Adrenal gland (tissue), 9 donors: ENCODE measurements at regions not wholly inside any gene's neighbourhood (a gene's known extent, or its start where the extent isn't known, plus 50 kb on each side); places are given as distances from the start of the nearest gene placed in this dataset.

Source experiments
- DNase-seq, 7 donors: peaks; one replicate each; pipeline ENCODE4 v3.0.0-alpha.2; 2019 to 2020
- H3K27ac ChIP-seq, 5 donors: fragments of 200-600 bp; sonication (generic) in 4 of 5; 1 replicate in 3 of 5; 2 replicates in 2 of 5; pipeline versions ENCODE4 v1.5.1 to v1.8.0; 2016 to 2020; ENCODE audit warnings: mild to moderate bottlenecking in 1 of 5
- H3K27me3 ChIP-seq: fragments of 200-600 bp; 2 replicates; pipeline ENCODE4 v1.8.0; 2021
- H3K36me3 ChIP-seq, 2 donors: fragments of 200-600 bp; replicated peaks in 1 of 2; 1 replicate in 1 of 2; 2 replicates in 1 of 2; pipeline versions ENCODE4 v1.5.1 to v1.8.0; 2018 to 2022
- H3K4me1 ChIP-seq, 2 donors: fragments of 200-600 bp; replicated peaks in 1 of 2; 1 replicate in 1 of 2; 2 replicates in 1 of 2; pipeline versions ENCODE4 v1.5.1 to v1.8.0; 2018 to 2021
- H3K4me3 ChIP-seq, 4 donors: fragments of 200-600 bp; sonication (generic) in 3 of 4; one replicate each; pipeline ENCODE4 v1.5.1; 2016 to 2018
- H3K9me3 ChIP-seq, 3 donors: fragments of 200-600 bp; sonication (generic) in 1 of 3; replicated peaks in 1 of 3; 1 replicate in 2 of 3; 2 replicates in 1 of 3; pipeline versions ENCODE4 v1.5.1 to v1.8.0; 2016 to 2021
- POLR2A ChIP-seq, 2 donors: fragments of 450-650 bp; IDR thresholded peaks; one replicate each; pipeline ENCODE4 v1.6.1; 2017; ENCODE audit warnings: antibody characterized with exemption in 2 of 2, mild to moderate bottlenecking in 2 of 2, moderate library complexity in 1 of 2
- WGBS, 4 donors: extraction: QIAGEN DNeasy Blood & Tissue Kit in 2 of 4; methylation state at CpG; one replicate each; pipeline versions ENCODE4 v1.1.5 to v1.1.7; 2013 to 2017; 5-methylcytosine and 5-hydroxymethylcytosine counted together
- intact Hi-C, 2 donors: fragments of 100-400 bp; cut with DNase I; formaldehyde crosslinking; loops; one replicate each; pipeline versions ENCODE4 v1.14.1 to v1.15.0; 2022 to 2023
- TF ChIP-seq, protein P1 (sequence below), 6 experiments: fragments of 450-650 bp in 4 of 6; fragments of 200-600 bp in 2 of 6; sonication (generic) in 1 of 6; IDR thresholded peaks; 1 replicate in 5 of 6; 2 replicates in 1 of 6; pipeline versions ENCODE4 v1.5.1 to v1.8.0; 2016 to 2021; ENCODE audit warnings: antibody characterized with exemption in 6 of 6, mild to moderate bottlenecking in 2 of 6, moderate library complexity in 1 of 6
- donor health status: healthy with polysubstance abuse.
- donor health status: Bipolar disorder and iron deficiency.
- donor health status: DM: yes; HTN: yes; CAD: no.
- donor health status: DM: no; HTN: no; CAD: no.
- donor health status: DM: no; HTN: no; CAD: no.

- Histone ChIP-seq H3K4me3 (no peak overlapping the region), H3K4me1 (no peaks in the 10 kb centered on the region), H3K27me3 (no peaks in the 10 kb centered on the region), H3K27ac (no peak overlapping the region), H3K36me3 (no peaks in the 10 kb centered on the region), H3K9me3 (no peaks in the 10 kb centered on the region)
- 15 to 22% (median 20%) methylated on average over 5 of the region's 5 CpGs for WGBS, 4 donors
- intact Hi-C loops, result loop anchor here in 1 of 2 donors (10.0 kb wide), 1 partner anchor 807 kb away; no protein-coding TSS in a partner anchor
- DNase-seq, result no peak
- TF ChIP-seq, protein P1, sequence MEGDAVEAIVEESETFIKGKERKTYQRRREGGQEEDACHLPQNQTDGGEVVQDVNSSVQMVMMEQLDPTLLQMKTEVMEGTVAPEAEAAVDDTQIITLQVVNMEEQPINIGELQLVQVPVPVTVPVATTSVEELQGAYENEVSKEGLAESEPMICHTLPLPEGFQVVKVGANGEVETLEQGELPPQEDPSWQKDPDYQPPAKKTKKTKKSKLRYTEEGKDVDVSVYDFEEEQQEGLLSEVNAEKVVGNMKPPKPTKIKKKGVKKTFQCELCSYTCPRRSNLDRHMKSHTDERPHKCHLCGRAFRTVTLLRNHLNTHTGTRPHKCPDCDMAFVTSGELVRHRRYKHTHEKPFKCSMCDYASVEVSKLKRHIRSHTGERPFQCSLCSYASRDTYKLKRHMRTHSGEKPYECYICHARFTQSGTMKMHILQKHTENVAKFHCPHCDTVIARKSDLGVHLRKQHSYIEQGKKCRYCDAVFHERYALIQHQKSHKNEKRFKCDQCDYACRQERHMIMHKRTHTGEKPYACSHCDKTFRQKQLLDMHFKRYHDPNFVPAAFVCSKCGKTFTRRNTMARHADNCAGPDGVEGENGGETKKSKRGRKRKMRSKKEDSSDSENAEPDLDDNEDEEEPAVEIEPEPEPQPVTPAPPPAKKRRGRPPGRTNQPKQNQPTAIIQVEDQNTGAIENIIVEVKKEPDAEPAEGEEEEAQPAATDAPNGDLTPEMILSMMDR (IDR thresholded peaks at IDR 0.05), result peak; percentile 24 to 55 (median 44)
- no peak for TF ChIP-seq POLR2A (IDR thresholded peaks at IDR 0.05)
Observed at GRCh38 chr2:75787532-75788132, 76.9 kb upstream of the GCFC2 start.

DNA sequence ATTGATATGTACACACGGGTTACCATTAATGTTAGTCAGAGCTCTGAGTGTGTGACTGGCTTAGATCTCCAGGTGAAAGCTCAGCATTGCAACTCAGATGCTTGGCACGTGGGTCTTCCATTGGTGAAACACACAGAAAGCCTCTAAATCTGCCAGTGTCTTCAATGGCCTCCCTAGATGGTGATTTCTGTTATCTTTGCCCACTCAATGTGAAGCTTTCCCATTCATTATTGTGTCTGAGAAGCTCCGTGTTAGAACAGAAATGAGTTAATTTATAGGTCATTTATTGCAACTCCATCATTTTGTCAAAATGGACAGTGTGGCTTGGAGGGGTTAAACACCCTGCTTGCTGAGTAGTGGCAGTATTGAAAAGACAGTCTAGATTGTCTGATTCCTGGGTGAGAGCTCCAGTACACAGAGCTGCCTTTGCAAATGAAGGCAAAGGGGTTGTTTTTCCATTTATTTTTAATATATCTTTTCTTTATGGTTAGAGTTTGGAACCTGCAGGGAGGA lies 64.7 kb upstream of the GCFC2 start:
- H3K9me3 ChIP-seq, result no peaks in the 10 kb centered on the region
- WGBS, 4 donors, result 41 to 58% (median 45%) methylated on average over 3 of the region's 3 CpGs
- H3K4me3 ChIP-seq, result no peak overlapping the region
- no peaks in the 10 kb centered on the region for H3K36me3 ChIP-seq
- TF ChIP-seq, protein P1 (IDR thresholded peaks at IDR 0.05), result no peak
- TF ChIP-seq POLR2A (IDR thresholded peaks at IDR 0.05), result no peak
- no peak for DNase-seq
- H3K27me3 ChIP-seq, result no peaks in the 10 kb centered on the region
- intact Hi-C loops, result no loop called here
- H3K27ac ChIP-seq, result no peak overlapping the region
- H3K4me1 ChIP-seq, result no peaks in the 10 kb centered on the region

DNA sequence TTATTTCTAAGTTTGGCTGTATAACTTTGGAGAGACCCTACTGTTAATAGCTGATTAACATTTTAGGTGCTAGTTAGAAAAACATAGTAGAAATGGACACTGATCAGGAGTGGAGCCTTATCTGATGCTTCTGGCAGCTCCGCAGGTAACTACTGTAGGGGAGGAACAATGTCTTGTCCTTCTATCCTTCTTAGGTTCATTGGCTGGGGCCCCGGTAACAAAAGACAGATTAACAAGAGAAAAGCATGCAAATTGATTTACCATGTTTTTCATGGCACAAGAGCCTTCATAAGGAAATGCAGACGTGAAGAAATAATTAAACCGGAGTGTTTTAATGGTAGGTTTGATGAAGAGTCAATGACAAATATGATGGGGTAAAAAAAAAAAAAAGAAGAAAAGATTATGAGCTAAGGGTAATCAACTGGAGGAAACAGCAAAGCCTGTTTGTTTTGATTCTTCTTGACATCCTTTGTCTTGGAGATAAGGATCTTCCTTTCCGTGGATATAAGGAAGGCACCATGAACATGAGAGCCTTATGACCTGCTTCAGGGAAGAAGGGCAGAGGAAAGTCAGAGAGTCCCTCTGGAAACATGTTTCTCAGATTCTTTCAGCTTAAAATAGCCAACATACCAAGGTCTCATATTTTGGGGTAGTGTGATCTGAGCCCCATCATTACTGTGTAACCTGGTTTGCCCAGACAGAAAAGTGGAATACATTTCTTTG lies 62.4 kb upstream of the GCFC2 start:
- 48 to 57% (median 52%) methylated on average over 5 of the region's 5 CpGs for whole genome bisulfite sequencing, 4 donors
- Histone ChIP-seq H3K27ac (no peak overlapping the region), H3K9me3 (no peaks in the 10 kb centered on the region), H3K4me3 (no peak overlapping the region), H3K36me3 (no peaks in the 10 kb centered on the region), H3K4me1 (no peaks in the 10 kb centered on the region), H3K27me3 (no peaks in the 10 kb centered on the region)
- TF ChIP-seq POLR2A (IDR thresholded peaks at IDR 0.05), result no peak
- TF ChIP-seq, protein P1 (IDR thresholded peaks at IDR 0.05), result no peak
- intact Hi-C loops, result no loop called here
- DNase-seq, result no peak

- H3K4me3 ChIP-seq, result no peak overlapping the region
- H3K27ac ChIP-seq, result no peak overlapping the region
- no peaks in the 10 kb centered on the region for H3K36me3 ChIP-seq
- TF ChIP-seq, protein P1 (IDR thresholded peaks at IDR 0.05), result no peak
- TF ChIP-seq POLR2A (IDR thresholded peaks at IDR 0.05), result no peak
- H3K9me3 ChIP-seq, result no peaks in the 10 kb centered on the region
- intact Hi-C loops, result no loop called here
- no peak for DNase-seq
- no peaks in the 10 kb centered on the region for H3K27me3 ChIP-seq
- H3K4me1 ChIP-seq, result no peaks in the 10 kb centered on the region
- WGBS, 4 donors, result 73 to 92% (median 80%) methylated on average over 1 of the region's 1 CpG
Observed at GRCh38 chr2:75765798-75766197, 55.1 kb upstream of the GCFC2 start.
